Esophagus muscularis mucosa (tissue), 3 donors: ENCODE measurements at regions not wholly inside any gene's neighbourhood (a gene's known extent, or its start where the extent isn't known, plus 50 kb on each side); places are given as distances from the start of the nearest gene placed in this dataset.
"Not testable (repeated sequence)": the region's sequence is repeated elsewhere in the genome, so short reads cannot be mapped to it uniquely, and the experiment has no call there.

Source experiments
- CTCF ChIP-seq, 3 experiments: fragments of 200-600 bp in 2 of 3; fragments of 450-650 bp in 1 of 3; sonication (generic) in 2 of 3; IDR thresholded peaks; one replicate each; pipeline ENCODE4 v1.5.1; 2017 to 2019; ENCODE audit warnings: antibody characterized with exemption in 3 of 3, mild to moderate bottlenecking in 2 of 3, moderate library complexity in 1 of 3
- POLR2A ChIP-seq: fragments of 450-650 bp; IDR thresholded peaks from one replicate; pipeline ENCODE4 v1.6.1; 2017; ENCODE audit warnings: antibody characterized with exemption, moderate library complexity, mild to moderate bottlenecking, low read depth
- POLR2AphosphoS5 ChIP-seq, 2 donors: sonication (generic); formaldehyde crosslinking; IDR thresholded peaks; one replicate each; pipeline ENCODE4 v1.6.1; 2017; ENCODE audit warnings: antibody characterized with exemption in 2 of 2

GRCh38 chr6:139697856-139698255 lies 323.4 kb upstream of the CITED2 start:
- TF ChIP-seq CTCF (IDR thresholded peaks at IDR 0.05); POLR2AphosphoS5 (IDR thresholded peaks at IDR 0.05); POLR2A: not testable (repeated sequence)
